ENCODE measurements at regions not wholly inside any gene's neighbourhood (a gene's known extent, or its start where the extent isn't known, plus 50 kb on each side); places are given as distances from the start of the nearest gene placed in this dataset.

DNA sequence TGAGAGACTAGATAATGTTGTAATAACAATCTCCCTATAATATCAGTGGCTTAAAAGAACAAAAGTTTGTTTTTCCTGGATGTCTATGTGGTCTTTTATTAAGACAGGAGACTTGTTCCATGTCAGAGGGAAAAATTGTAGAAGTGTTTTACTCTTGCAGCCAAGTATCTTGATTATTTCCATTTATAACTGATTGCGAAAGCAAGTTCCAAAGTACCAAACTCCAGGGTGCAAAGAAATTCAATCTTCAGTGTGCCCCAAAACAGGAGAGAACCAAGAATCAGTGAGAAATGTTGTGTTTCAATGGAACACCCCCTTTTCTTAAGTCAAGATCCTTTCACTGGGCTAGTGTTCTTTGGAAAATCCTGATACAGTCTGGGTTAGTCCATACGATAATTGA lies 624.4 kb upstream of the BCHE start:
- Histone ChIP-seq H3K36me3 (no peaks in the 10 kb centered on the region), H3K4me1 (replicated peaks) (no peaks in the 10 kb centered on the region), H3K27ac (no peak overlapping the region), H3K27me3 (replicated peaks; ENCODE audit: insufficient read depth) (no peaks in the 10 kb centered on the region), H3K9me3 (no peaks in the 10 kb centered on the region), H3K4me3 (no peak overlapping the region)
- intact Hi-C loops (cut with DNase I), result no loop called here
- WGBS, result 76% methylated on average over 2 of the region's 2 CpGs
- TF ChIP-seq, protein P1, sequence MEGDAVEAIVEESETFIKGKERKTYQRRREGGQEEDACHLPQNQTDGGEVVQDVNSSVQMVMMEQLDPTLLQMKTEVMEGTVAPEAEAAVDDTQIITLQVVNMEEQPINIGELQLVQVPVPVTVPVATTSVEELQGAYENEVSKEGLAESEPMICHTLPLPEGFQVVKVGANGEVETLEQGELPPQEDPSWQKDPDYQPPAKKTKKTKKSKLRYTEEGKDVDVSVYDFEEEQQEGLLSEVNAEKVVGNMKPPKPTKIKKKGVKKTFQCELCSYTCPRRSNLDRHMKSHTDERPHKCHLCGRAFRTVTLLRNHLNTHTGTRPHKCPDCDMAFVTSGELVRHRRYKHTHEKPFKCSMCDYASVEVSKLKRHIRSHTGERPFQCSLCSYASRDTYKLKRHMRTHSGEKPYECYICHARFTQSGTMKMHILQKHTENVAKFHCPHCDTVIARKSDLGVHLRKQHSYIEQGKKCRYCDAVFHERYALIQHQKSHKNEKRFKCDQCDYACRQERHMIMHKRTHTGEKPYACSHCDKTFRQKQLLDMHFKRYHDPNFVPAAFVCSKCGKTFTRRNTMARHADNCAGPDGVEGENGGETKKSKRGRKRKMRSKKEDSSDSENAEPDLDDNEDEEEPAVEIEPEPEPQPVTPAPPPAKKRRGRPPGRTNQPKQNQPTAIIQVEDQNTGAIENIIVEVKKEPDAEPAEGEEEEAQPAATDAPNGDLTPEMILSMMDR (IDR thresholded peaks at IDR 0.05), result no peak
- TF ChIP-seq POLR2A (IDR thresholded peaks at IDR 0.05), result no peak
- no peak for TF ChIP-seq POLR2AphosphoS5 (IDR thresholded peaks at IDR 0.05)
- DNase-seq (ENCODE audit: low spot score), result no peak

DNA sequence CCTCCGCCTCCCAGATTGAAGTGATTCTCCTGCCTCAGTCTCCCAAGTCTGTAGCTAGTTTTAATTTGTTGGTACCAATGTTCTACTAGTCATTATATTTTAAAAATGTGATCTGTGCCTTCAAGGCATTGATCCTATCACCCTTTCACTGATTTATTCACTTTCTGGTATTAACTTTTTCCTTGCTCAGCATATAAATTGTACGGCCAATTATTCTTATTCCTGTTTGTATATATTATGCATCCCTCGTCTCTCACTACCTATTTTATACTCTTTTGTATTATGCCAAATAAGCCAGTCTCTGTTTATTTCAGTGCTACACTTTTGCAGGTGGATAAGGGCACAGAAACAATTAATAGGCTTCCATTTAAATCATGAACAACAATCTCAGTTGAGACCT lies 620.2 kb upstream of the BCHE start:
- Histone ChIP-seq H3K4me3 (no peak overlapping the region), H3K36me3 (no peaks in the 10 kb centered on the region), H3K27ac (no peak overlapping the region), H3K4me1 (replicated peaks) (no peaks in the 10 kb centered on the region), H3K27me3 (replicated peaks; ENCODE audit: insufficient read depth) (no peaks in the 10 kb centered on the region), H3K9me3 (no peaks in the 10 kb centered on the region)
- TF ChIP-seq, protein P1 (IDR thresholded peaks at IDR 0.05), result no peak
- TF ChIP-seq POLR2A (IDR thresholded peaks at IDR 0.05) (no peak), POLR2AphosphoS5 (IDR thresholded peaks at IDR 0.05) (no peak)
- intact Hi-C loops (cut with DNase I), result no loop called here
- no peak for DNase-seq (ENCODE audit: low spot score)
- WGBS, result 87% methylated on average over 3 of the region's 3 CpGs

DNA sequence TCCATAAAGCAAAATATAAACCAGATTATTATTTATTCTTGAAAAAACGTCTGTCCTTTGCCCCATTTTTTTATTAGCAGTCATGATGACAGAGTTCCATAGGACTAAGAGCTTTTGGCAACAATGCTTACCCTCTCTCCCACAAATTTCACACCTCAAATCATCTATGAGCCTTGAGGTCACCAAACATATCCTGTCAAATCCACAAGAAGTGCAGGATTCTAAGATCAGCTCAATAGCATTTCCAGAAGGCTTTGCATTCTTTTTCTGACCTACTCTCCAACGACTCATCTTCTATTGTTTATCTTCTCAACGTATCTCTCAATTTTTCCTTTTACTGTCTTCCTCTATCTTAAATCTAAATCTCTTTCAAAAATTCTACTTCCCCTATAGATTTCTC lies 619.1 kb upstream of the BCHE start:
- Histone ChIP-seq H3K4me1 (replicated peaks) (no peaks in the 10 kb centered on the region), H3K36me3 (no peaks in the 10 kb centered on the region), H3K27ac (no peak overlapping the region), H3K4me3 (no peak overlapping the region), H3K9me3 (no peaks in the 10 kb centered on the region), H3K27me3 (replicated peaks; ENCODE audit: insufficient read depth) (no peaks in the 10 kb centered on the region)
- TF ChIP-seq POLR2AphosphoS5 (IDR thresholded peaks at IDR 0.05), result no peak
- TF ChIP-seq, protein P1 (IDR thresholded peaks at IDR 0.05), result no peak
- TF ChIP-seq POLR2A (IDR thresholded peaks at IDR 0.05), result no peak
- 68% methylated on average over 3 of the region's 3 CpGs for WGBS
- intact Hi-C loops (cut with DNase I), result no loop called here
- no peak for DNase-seq (ENCODE audit: low spot score)

DNA sequence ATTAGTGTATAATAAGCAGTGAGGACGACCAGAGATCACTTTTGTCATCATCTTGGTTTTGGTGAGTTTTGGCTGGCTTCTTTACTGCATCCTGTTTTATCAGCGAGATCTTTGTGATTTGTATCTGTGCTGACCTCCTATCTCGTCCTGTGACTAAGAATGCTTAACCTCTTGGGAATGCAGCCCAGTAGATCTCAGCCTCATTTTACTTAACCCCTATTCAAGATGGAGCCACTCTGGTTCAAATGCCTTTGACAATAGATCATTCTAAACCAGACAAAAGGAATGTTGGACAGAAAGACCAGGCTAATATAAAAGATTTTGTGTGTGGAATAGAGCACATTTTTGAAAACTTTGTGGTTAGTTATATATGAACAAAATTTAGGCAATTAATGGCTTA lies 618.5 kb upstream of the BCHE start:
- intact Hi-C loops (cut with DNase I), result no loop called here
- Histone ChIP-seq H3K4me3 (no peak overlapping the region), H3K4me1 (replicated peaks) (no peaks in the 10 kb centered on the region), H3K27ac (no peak overlapping the region), H3K36me3 (no peaks in the 10 kb centered on the region), H3K27me3 (replicated peaks; ENCODE audit: insufficient read depth) (no peaks in the 10 kb centered on the region), H3K9me3 (no peaks in the 10 kb centered on the region)
- WGBS, result 68% methylated on average over 3 of the region's 3 CpGs
- TF ChIP-seq, protein P1 (IDR thresholded peaks at IDR 0.05), result no peak
- TF ChIP-seq POLR2AphosphoS5 (IDR thresholded peaks at IDR 0.05), result no peak
- no peak for TF ChIP-seq POLR2A (IDR thresholded peaks at IDR 0.05)
- DNase-seq (ENCODE audit: low spot score), result no peak

DNA sequence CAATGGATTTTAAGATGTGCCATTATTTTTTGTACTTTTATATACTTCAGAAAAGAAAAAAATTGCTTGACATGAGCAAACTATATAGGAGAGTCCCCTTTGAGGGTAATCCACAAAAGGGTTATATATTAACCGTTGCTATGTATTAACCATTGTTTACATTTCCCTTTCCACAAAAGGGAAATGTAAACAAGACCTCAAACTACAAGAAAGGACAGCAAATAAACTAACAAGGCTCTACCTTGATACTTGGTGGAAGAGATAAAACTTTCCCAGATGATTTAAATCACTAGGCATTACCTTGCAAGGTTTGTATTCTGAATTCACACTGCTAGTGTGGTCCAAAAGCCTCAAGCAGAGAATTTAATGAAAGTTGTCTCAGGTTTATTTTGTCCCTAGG lies 616.3 kb upstream of the BCHE start:
- Histone ChIP-seq H3K27ac (no peak overlapping the region), H3K4me3 (no peak overlapping the region), H3K4me1 (replicated peaks) (no peaks in the 10 kb centered on the region), H3K9me3 (no peaks in the 10 kb centered on the region), H3K36me3 (no peaks in the 10 kb centered on the region), H3K27me3 (replicated peaks; ENCODE audit: insufficient read depth) (no peaks in the 10 kb centered on the region)
- TF ChIP-seq POLR2AphosphoS5 (IDR thresholded peaks at IDR 0.05), result no peak
- TF ChIP-seq, protein P1 (IDR thresholded peaks at IDR 0.05), result no peak
- TF ChIP-seq POLR2A (IDR thresholded peaks at IDR 0.05), result no peak
- DNase-seq (ENCODE audit: low spot score), result no peak
- WGBS, result 18% methylated on average over 1 of the region's 1 CpG
- intact Hi-C loops (cut with DNase I), result no loop called here

All from prostate gland (tissue), 2 donors.